Stimulated activated memory B cell treated with anti-CD40 and anti-IgM and Interleukin-4, amounts not matched to agents 10 μg/mL and 1 μg/mL and 100 μg/mL, for 72 hours (primary cell): ENCODE measurements at regions not wholly inside any gene's neighbourhood (a gene's known extent, or its start where the extent isn't known, plus 50 kb on each side); places are given as distances from the start of the nearest gene placed in this dataset.

Experiments
- ATAC-seq: fragments of 150-1000 bp; cut with Tn5 transposase; 2 replicates; pipeline ENCODE4 v1.10.0; 2021
- H3K27ac Mint-ChIP-seq: one replicate; pipeline ENCODE4 v1.8.0; 2022; ENCODE audit warnings: mild to moderate bottlenecking, mixed read lengths
- H3K27me3 Mint-ChIP-seq: one replicate; pipeline ENCODE4 v1.8.0; 2022; ENCODE audit warnings: mixed read lengths
- H3K36me3 Mint-ChIP-seq: one replicate; pipeline ENCODE4 v1.8.0; 2022; ENCODE audit warnings: mixed read lengths
- H3K4me1 Mint-ChIP-seq: one replicate; pipeline ENCODE4 v1.8.0; 2022; ENCODE audit warnings: mixed read lengths
- H3K4me3 Mint-ChIP-seq: one replicate; pipeline ENCODE4 v1.8.0; 2022; ENCODE audit warnings: mild to moderate bottlenecking, moderate library complexity, mixed read lengths
- H3K9me3 Mint-ChIP-seq: one replicate; pipeline ENCODE4 v1.8.0; 2022; ENCODE audit warnings: mixed read lengths

DNA sequence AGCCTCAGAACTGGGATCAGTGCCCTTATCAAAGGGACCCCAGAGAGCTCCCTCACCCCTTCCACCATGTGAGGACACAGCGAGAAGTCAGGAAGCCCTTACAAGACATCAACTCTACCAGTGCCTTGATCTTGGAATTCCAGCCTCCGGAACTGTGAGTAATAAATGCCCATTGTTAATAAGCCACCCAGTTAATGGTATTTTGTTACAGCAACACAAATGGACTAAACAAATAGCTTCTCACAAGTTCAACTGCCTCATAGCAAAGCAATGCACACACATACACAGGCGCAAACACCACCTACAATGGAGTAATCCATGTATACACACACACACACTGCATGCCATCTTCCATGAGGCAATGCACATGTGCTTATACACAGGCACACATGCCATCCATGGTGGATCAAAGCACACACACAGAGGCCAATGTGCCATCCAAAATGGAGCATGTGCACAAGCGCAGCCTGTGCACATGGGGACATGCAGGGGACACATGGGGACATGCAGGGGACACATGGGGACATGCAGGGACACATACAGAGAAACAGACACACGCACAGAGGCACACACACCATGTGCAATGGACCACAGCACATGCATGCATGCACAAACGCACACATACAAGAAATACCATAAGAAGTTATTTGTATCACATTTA lies 137.6 kb upstream of the TBL1X start:
- no peak for ATAC-seq
- H3K9me3 Mint-ChIP-seq = peaks cover 5% of the 10 kb centered on the region
- H3K36me3 Mint-ChIP-seq = no peaks in the 10 kb centered on the region
- no peak overlapping the region for H3K4me3 Mint-ChIP-seq
- no peaks in the 10 kb centered on the region for H3K27me3 Mint-ChIP-seq
- H3K4me1 Mint-ChIP-seq = no peaks in the 10 kb centered on the region
- no peak overlapping the region for H3K27ac Mint-ChIP-seq

GRCh38 chrX:9327747-9328145 lies 137.1 kb upstream of the TBL1X start:
- Mint-ChIP-seq H3K9me3 (peaks cover 5% of the 10 kb centered on the region), H3K4me1 (no peaks in the 10 kb centered on the region), H3K36me3 (no peaks in the 10 kb centered on the region), H3K4me3 (no peak overlapping the region), H3K27ac (no peak overlapping the region), H3K27me3 (no peaks in the 10 kb centered on the region)
- ATAC-seq = no peak

DNA sequence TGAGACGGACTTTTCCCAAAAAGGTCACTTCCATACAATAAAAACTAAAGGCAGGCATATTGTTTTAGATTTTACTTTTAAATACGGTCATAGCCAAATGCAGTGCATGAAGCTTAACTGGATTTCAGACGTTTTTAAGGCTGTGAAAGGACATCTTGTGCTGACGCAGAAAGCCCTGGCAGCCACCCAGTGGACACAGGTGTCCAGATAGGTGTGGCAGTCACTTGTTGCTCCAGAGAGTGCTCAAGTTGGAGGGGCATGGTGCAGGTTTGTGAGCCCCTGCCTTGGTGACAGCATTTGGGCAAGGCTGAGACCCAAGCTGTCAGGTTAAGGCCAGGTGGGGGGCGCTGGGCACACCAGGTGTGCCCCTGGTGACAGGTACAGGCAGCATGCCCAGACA lies 135.8 kb upstream of the TBL1X start:
- Mint-ChIP-seq H3K27me3 (no peaks in the 10 kb centered on the region), H3K9me3 (peaks cover 5% of the 10 kb centered on the region), H3K36me3 (no peaks in the 10 kb centered on the region), H3K27ac (no peak overlapping the region), H3K4me1 (no peaks in the 10 kb centered on the region), H3K4me3 (no peak overlapping the region)
- ATAC-seq = no peak

GRCh38 chrX:9330249-9330982 lies 134.4 kb upstream of the TBL1X start:
- no peak overlapping the region for H3K4me3 Mint-ChIP-seq
- H3K9me3 Mint-ChIP-seq = peaks cover 5% of the 10 kb centered on the region
- no peaks in the 10 kb centered on the region for H3K36me3 Mint-ChIP-seq
- H3K27me3 Mint-ChIP-seq = no peaks in the 10 kb centered on the region
- H3K27ac Mint-ChIP-seq = no peak overlapping the region
- H3K4me1 Mint-ChIP-seq = no peaks in the 10 kb centered on the region
- no peak for ATAC-seq

DNA sequence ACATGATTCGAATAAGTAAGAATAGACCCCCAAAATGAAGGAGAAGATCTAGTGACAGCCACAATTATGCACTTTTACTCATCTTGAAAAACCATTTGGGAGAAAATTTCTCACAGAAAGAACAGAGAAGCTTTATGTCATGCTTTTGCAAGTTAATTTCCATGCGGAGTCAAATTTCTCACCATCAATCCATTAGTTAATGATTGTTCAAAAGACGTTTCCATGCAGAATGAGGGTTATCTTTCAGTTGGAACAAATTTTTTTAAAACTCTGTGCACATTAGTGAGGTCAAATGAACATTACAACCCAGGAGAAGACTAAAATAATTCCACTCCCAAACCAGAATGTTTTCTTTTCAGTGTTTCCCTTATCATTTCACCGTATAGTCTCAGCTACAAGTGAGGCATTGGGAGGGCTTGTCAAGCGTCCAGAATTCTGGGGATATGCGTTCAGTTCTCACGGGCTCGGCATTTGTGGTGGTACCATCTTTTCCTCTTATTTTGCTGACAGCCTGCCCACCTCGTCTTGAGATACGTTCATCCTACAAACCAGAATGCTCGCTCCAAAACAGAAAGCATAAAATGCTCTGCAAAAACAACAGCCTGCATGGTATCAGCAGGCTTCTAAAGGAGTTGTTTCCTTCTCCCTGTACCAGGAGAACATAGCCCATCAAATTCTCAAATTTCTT lies 130.8 kb upstream of the TBL1X start:
- H3K4me1 Mint-ChIP-seq = peaks cover 12% of the 10 kb centered on the region
- no peak overlapping the region for H3K4me3 Mint-ChIP-seq
- H3K27ac Mint-ChIP-seq = no peak overlapping the region
- no peak for ATAC-seq
- H3K36me3 Mint-ChIP-seq = no peaks in the 10 kb centered on the region
- no peaks in the 10 kb centered on the region for H3K9me3 Mint-ChIP-seq
- no peaks in the 10 kb centered on the region for H3K27me3 Mint-ChIP-seq

GRCh38 chrX:9335251-9335650 lies 129.6 kb upstream of the TBL1X start:
- H3K4me3 Mint-ChIP-seq = no peak overlapping the region
- H3K36me3 Mint-ChIP-seq = no peaks in the 10 kb centered on the region
- ATAC-seq = no peak
- H3K9me3 Mint-ChIP-seq = no peaks in the 10 kb centered on the region
- peaks cover 21% of the 10 kb centered on the region for H3K4me1 Mint-ChIP-seq
- no peaks in the 10 kb centered on the region for H3K27me3 Mint-ChIP-seq
- H3K27ac Mint-ChIP-seq = no peak overlapping the region

DNA sequence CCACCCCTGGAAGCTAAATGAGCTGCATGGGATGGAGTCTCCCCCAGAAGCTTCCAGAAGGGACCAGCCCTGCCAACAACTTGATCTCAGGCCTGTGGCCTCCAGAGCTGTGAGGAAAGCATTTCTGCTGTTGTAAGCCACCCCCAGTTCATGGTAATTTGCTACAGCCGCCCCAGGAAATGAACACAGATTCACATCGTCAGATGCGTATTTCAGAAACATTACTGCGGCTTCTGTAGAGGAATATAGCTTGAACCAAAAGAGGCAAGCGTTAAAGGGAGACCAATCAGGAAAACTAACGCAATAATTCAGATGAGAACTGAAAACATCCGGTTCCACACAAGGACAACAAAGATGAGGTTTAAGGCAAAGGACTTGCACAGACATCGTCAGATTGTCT lies 128.4 kb upstream of the TBL1X start:
- Mint-ChIP-seq H3K9me3 (no peaks in the 10 kb centered on the region), H3K27ac (no peak overlapping the region), H3K36me3 (no peaks in the 10 kb centered on the region), H3K4me3 (no peak overlapping the region), H3K27me3 (no peaks in the 10 kb centered on the region), H3K4me1 (peaks cover 33% of the 10 kb centered on the region)
- no peak for ATAC-seq

DNA sequence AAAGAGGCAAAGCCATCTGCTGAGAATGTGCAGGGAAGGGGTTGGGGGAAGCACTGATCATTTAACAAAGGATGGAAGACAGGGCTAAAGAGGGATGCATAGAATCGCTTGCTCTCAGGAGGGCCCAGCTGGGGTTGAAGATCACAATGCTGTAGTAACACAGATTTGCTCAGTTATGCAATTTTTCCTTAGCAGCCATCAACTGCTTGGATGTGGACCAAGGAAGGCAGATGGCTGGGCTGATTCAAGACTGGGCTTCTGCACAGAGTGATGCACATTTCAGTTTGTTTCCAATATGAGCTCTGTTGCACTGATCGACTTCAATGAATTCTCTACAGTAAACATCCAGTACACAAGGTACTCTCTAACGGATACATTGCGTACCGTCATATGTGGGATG lies 127.8 kb upstream of the TBL1X start:
- Mint-ChIP-seq H3K4me3 (no peak overlapping the region), H3K27me3 (no peaks in the 10 kb centered on the region), H3K36me3 (no peaks in the 10 kb centered on the region), H3K4me1 (peaks cover 34% of the 10 kb centered on the region), H3K9me3 (no peaks in the 10 kb centered on the region), H3K27ac (no peak overlapping the region)
- ATAC-seq = no peak

GRCh38 chrX:9338986-9339385 lies 125.9 kb upstream of the TBL1X start:
- no peaks in the 10 kb centered on the region for H3K27me3 Mint-ChIP-seq
- ATAC-seq = no peak
- no peak overlapping the region for H3K4me3 Mint-ChIP-seq
- H3K4me1 Mint-ChIP-seq = peaks cover 39% of the 10 kb centered on the region
- no peaks in the 10 kb centered on the region for H3K9me3 Mint-ChIP-seq
- H3K36me3 Mint-ChIP-seq = no peaks in the 10 kb centered on the region
- H3K27ac Mint-ChIP-seq = no peak overlapping the region

GRCh38 chrX:9339603-9340491 lies 125.0 kb upstream of the TBL1X start:
- peak overlapping the region; percentile 15 for H3K4me3 Mint-ChIP-seq
- H3K4me1 Mint-ChIP-seq = peaks cover 39% of the 10 kb centered on the region
- H3K9me3 Mint-ChIP-seq = no peaks in the 10 kb centered on the region
- H3K27ac Mint-ChIP-seq = no peak overlapping the region
- no peaks in the 10 kb centered on the region for H3K36me3 Mint-ChIP-seq
- no peaks in the 10 kb centered on the region for H3K27me3 Mint-ChIP-seq
- no peak for ATAC-seq

DNA sequence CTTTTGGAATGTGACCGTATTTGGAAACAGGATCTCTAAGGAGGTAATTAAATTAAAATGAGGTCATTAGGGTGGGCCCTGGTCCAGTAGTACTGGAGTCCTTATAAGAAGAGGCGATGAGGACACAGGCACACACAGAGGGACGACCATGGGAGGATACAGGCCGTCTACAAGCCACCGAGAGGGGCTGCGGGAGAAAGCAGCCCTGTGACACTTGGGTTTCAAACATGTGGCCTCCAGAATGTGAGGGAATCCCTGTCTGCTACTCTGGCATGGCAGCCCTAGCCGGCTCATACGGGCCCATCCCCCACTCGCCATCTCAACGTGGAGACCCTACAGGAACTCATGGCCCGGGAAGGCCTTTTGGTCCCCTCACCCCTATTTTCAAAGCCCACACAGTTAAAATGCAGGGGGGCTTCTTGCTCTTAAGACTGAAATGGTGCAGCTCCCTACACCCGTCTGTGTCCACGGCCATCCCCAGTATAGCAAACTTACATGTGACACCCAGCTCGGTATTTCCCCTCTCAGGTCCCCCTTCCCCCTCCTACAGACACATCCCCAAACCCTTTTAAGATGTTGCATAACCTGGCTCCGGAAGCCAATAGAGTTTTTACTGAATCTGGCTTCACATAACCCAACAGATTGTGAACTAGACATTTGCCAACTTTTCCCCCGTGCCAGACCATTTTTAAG lies 124.1 kb upstream of the TBL1X start:
- Mint-ChIP-seq H3K27ac (peak overlapping the region; percentile 85), H3K36me3 (no peaks in the 10 kb centered on the region), H3K4me3 (peak overlapping the region; percentile 75), H3K27me3 (no peaks in the 10 kb centered on the region), H3K9me3 (no peaks in the 10 kb centered on the region), H3K4me1 (peaks cover 39% of the 10 kb centered on the region)
- ATAC-seq = peak; percentile 74

DNA sequence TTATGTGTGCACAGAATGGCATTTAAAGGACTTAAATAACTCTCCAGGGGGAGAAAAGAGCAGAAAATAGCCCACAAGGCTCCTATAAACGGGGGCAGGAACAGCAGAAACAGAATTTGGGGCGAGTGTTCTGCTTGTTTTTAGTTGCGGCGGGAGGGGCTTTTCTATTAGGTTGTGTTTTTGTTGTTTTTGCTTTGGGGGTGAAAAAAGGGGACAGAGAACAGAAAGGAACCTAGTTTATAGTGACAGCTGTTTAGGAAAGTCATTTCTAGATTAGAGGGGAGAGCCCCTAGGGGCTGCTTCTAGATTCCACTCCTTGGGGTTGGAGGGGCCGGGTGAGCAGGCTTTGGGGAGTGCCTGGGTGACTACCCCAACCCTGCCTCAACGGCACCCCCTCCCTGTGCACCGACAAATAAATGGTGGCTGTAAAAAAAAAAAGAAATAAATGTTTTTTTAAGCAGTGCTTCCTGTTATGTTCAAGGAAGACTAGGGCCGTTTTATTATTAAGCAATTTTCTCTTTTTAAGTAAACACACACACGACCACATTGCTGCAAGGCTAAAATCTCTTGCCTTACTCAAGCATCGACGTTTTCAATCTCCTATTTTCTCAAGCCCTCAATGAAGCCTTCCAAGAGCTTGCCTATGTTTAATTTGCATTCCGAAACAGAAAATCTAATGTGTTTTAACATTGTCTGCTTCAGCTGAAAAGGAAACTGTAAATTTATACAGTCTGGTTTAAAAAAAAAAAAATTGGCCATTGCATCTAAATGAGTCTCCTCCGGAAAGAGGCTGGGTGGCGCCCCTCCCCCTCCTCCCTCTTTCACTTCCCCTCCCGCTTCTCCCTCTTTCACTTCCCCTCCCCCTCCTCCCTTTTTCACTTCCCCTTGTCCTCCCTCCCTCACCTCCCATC lies 123.3 kb upstream of the TBL1X start:
- peak; percentile 90 for ATAC-seq
- peaks cover 39% of the 10 kb centered on the region for H3K4me1 Mint-ChIP-seq
- H3K36me3 Mint-ChIP-seq = no peaks in the 10 kb centered on the region
- peak overlapping the region; percentile 85 for H3K27ac Mint-ChIP-seq
- H3K4me3 Mint-ChIP-seq = peak overlapping the region; percentile 75
- H3K9me3 Mint-ChIP-seq = no peaks in the 10 kb centered on the region
- no peaks in the 10 kb centered on the region for H3K27me3 Mint-ChIP-seq

- peak overlapping the region; percentile 66 for H3K27ac Mint-ChIP-seq
- ATAC-seq = no peak
- H3K4me3 Mint-ChIP-seq = no peak overlapping the region
- no peaks in the 10 kb centered on the region for H3K9me3 Mint-ChIP-seq
- peaks cover 39% of the 10 kb centered on the region for H3K4me1 Mint-ChIP-seq
- no peaks in the 10 kb centered on the region for H3K36me3 Mint-ChIP-seq
- H3K27me3 Mint-ChIP-seq = no peaks in the 10 kb centered on the region
Observed at GRCh38 chrX:9342561-9343051, 122.3 kb upstream of the TBL1X start.

GRCh38 chrX:9343971-9344370 lies 120.9 kb upstream of the TBL1X start:
- Mint-ChIP-seq H3K4me1 (peaks cover 28% of the 10 kb centered on the region), H3K4me3 (no peak overlapping the region), H3K36me3 (no peaks in the 10 kb centered on the region), H3K27ac (no peak overlapping the region), H3K27me3 (no peaks in the 10 kb centered on the region), H3K9me3 (no peaks in the 10 kb centered on the region)
- no peak for ATAC-seq
